T-cell (primary cell): ENCODE measurements at regions not wholly inside any gene's neighbourhood (a gene's known extent, or its start where the extent isn't known, plus 50 kb on each side); places are given as distances from the start of the nearest gene placed in this dataset.
"Not testable (repeated sequence)": the region's sequence is repeated elsewhere in the genome, so short reads cannot be mapped to it uniquely, and the experiment has no call there.

Experiments used
- ATAC-seq, 4 experiments: fragments of 200-7000 bp in 3 of 4; fragments of 150-1000 bp in 1 of 4; cut with Tn5 transposase; replicated peaks in 1 of 4; 1 replicate in 3 of 4; 2 replicates in 1 of 4; pipeline ENCODE4 v1.10.0; 2021; ENCODE audit warnings: moderate library complexity in 3 of 4, mild to moderate bottlenecking in 2 of 4, moderate number of reproducible peaks in 1 of 4
- CTCF ChIA-PET, 2 donors: fragments of 300-600 bp; sonication (Branson Sonifier 250); formaldehyde crosslinking; loops; one replicate each; lab custom pipeline; 2022; ENCODE audit warnings: antibody characterized with exemption in 2 of 2; lab: Charles Lee
- POLR2A ChIA-PET, 2 donors: fragments of 300-600 bp; sonication (Branson Sonifier 250); formaldehyde crosslinking; loops; one replicate each; lab custom pipeline; 2022; ENCODE audit warnings: antibody characterized with exemption in 2 of 2; lab: Charles Lee
- DNase-seq, 35 experiments: peaks; one replicate each; pipeline versions ENCODE4 v3.0.0 to v3.0.0-alpha.2; 2013 to 2023
- H3K27ac ChIP-seq: one replicate; pipeline ENCODE4 v1.5.1; 2013; ENCODE audit warnings: low read length
- H3K27me3 ChIP-seq, 2 experiments: replicated peaks in 1 of 2; 1 replicate in 1 of 2; 2 replicates in 1 of 2; pipeline versions ENCODE4 v1.6.1 to v1.7.0; 2013; ENCODE audit warnings: low read length in 1 of 2, mixed read lengths in 1 of 2; ENCODE audit not compliant: control insufficient read depth in 2 of 2, insufficient read depth in 2 of 2; ENCODE audit errors: extremely low read depth in 1 of 2
- H3K36me3 ChIP-seq, 2 donors: 1 replicate in 1 of 2; 2 replicates in 1 of 2; pipeline versions ENCODE4 v1.6.1 to v1.7.0; 2013; ENCODE audit warnings: low read length in 1 of 2; ENCODE audit not compliant: control insufficient read depth in 2 of 2, insufficient read depth in 1 of 2; ENCODE audit errors: extremely low read depth in 1 of 2
- H3K4me1 ChIP-seq, 2 experiments: 1 replicate in 1 of 2; 2 replicates in 1 of 2; pipeline versions ENCODE4 v1.6.1 to v1.7.0; 2013; ENCODE audit warnings: low read length in 2 of 2, mixed read lengths in 1 of 2; ENCODE audit not compliant: insufficient read depth in 2 of 2, control insufficient read depth in 1 of 2; ENCODE audit errors: extremely low read depth in 1 of 2
- H3K4me3 ChIP-seq, 2 donors: 1 replicate in 1 of 2; 2 replicates in 1 of 2; pipeline versions ENCODE4 v1.5.1 to v1.7.0; 2013; ENCODE audit warnings: mild to moderate bottlenecking in 2 of 2, low read length in 1 of 2, moderate library complexity in 1 of 2; ENCODE audit not compliant: control insufficient read depth in 1 of 2; ENCODE audit errors: extremely low read depth in 1 of 2
- H3K9me3 ChIP-seq: 2 replicates; pipeline ENCODE4 v1.7.0; 2013
- H3K27ac Mint-ChIP-seq, 2 donors: one replicate each; pipeline ENCODE4 v1.8.0; 2020 to 2021; ENCODE audit warnings: mild to moderate bottlenecking in 2 of 2, mixed read lengths in 2 of 2
- H3K27me3 Mint-ChIP-seq, 2 donors: one replicate each; pipeline ENCODE4 v1.8.0; 2021 to 2022; ENCODE audit warnings: mixed read lengths in 2 of 2
- H3K36me3 Mint-ChIP-seq: one replicate; pipeline ENCODE4 v1.8.0; 2021; ENCODE audit warnings: mixed read lengths
- H3K4me1 Mint-ChIP-seq, 3 donors: one replicate each; pipeline ENCODE4 v1.8.0; 2020 to 2022; ENCODE audit warnings: mixed read lengths in 3 of 3, mild to moderate bottlenecking in 1 of 3
- H3K4me3 Mint-ChIP-seq, 3 donors: one replicate each; pipeline ENCODE4 v1.8.0; 2020 to 2022; ENCODE audit warnings: mild to moderate bottlenecking in 3 of 3, mixed read lengths in 3 of 3, moderate library complexity in 3 of 3
- H3K9me3 Mint-ChIP-seq, 3 donors: one replicate each; pipeline ENCODE4 v1.8.0; 2020 to 2022; ENCODE audit warnings: mixed read lengths in 3 of 3
- WGBS: methylation state at CpG from one replicate; pipeline ENCODE4 v1.1.5; 2013; ENCODE audit warnings: missing lambda C conversion rate; ENCODE audit not compliant: insufficient coverage; 5-methylcytosine and 5-hydroxymethylcytosine counted together

DNA sequence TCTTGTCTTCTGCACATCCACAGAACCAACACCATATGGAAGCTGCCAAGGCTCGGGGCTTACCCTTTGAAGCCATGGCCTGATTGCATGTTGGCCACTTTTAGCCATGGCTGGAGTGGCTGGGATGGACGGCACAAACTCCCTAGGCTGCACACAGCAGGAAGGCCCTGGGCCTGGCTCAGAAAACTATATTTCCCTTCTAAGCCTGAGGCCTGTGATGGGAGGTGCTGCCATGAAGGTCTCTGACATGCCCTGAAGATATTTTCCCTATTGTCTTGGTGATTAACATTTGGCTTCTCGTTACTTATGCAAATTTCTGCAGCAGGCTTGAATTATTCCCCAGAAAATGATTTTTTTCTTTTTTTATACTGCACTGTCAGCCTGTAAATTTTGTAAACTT is 387.0 kb upstream of the KCND2 start:
- WGBS = 75% methylated on average over 2 of the region's 3 CpGs
- no peaks in the 10 kb centered on the region for H3K4me1 ChIP-seq

DNA sequence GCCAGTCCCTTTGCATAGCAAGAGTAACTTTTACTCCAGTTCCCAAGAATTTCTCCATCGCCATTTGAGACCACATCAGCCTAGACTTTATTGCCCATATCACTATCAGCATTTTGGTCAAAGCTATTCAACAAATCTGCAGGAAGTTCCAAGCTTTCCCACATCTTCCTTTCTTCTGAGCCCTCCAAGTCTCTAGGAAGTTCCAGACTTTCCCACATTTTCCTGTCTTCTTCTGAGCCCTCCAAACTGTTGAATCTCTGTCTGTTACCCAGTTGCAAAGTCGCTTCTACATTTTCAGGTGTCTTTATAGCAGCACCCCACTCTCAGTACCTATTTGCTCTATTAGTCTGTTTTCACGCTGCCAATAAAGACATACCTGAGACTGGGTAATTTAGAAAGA is 386.4 kb upstream of the KCND2 start:
- DNase-seq, H3K36me3 Mint-ChIP-seq, H3K36me3 ChIP-seq, H3K4me1 ChIP-seq, H3K9me3 ChIP-seq, H3K27me3 Mint-ChIP-seq, H3K27ac Mint-ChIP-seq, H3K27ac ChIP-seq, H3K4me3 Mint-ChIP-seq, CTCF ChIA-PET, H3K4me1 Mint-ChIP-seq, H3K4me3 ChIP-seq, ATAC-seq, POLR2A ChIA-PET, H3K27me3 ChIP-seq: not testable (repeated sequence)
- H3K9me3 Mint-ChIP-seq = peaks cover 21 to 39% (median 28%) of the 10 kb centered on the region in 3 donors
- 59% methylated on average over 1 of the region's 3 CpGs for WGBS

More for the DNA sequence above, 387.0 kb upstream of the KCND2 start:
- H3K36me3 Mint-ChIP-seq = no peaks in the 10 kb centered on the region
- no peaks in the 10 kb centered on the region for H3K4me1 Mint-ChIP-seq
- H3K27me3 Mint-ChIP-seq = no peaks in the 10 kb centered on the region
- no peak overlapping the region for H3K4me3 Mint-ChIP-seq
- DNase-seq = no peak
- ChIA-PET POLR2A (interaction anchor here in 1 of 2 donors (0.6 kb wide), 1 partner anchor 91 kb away, joined by 4 read pairs; no protein-coding TSS in a partner anchor), CTCF (no interaction called here)
- H3K9me3 ChIP-seq = no peaks in the 10 kb centered on the region
- no peak overlapping the region for H3K27ac ChIP-seq
- H3K27ac Mint-ChIP-seq = no peak overlapping the region
- peaks cover 21 to 40% (median 26%) of the 10 kb centered on the region in 3 donors for H3K9me3 Mint-ChIP-seq
- no peak for ATAC-seq
- H3K27me3 ChIP-seq = no peaks in the 10 kb centered on the region
- no peak overlapping the region for H3K4me3 ChIP-seq
- no peaks in the 10 kb centered on the region for H3K36me3 ChIP-seq

GRCh38 chr7:119888251-119888650 is 384.7 kb upstream of the KCND2 start:
- ATAC-seq (no peak), DNase-seq (no peak)
- Histone ChIP-seq H3K4me1 (no peaks in the 10 kb centered on the region), H3K36me3 (no peaks in the 10 kb centered on the region), H3K27me3 (no peaks in the 10 kb centered on the region), H3K27ac (no peak overlapping the region), H3K9me3 (no peaks in the 10 kb centered on the region), H3K4me3 (no peak overlapping the region)
- Mint-ChIP-seq H3K4me1 (no peaks in the 10 kb centered on the region), H3K9me3 (peaks cover 20 to 42% (median 29%) of the 10 kb centered on the region in 3 donors), H3K36me3 (no peaks in the 10 kb centered on the region), H3K27ac (no peak overlapping the region), H3K27me3 (no peaks in the 10 kb centered on the region), H3K4me3 (no peak overlapping the region)
- 80% methylated on average over 1 of the region's 1 CpG for WGBS
- ChIA-PET CTCF (interaction anchor here in 1 of 2 donors (0.5 kb wide), 1 partner anchor 1549 kb away, joined by 5 read pairs; no protein-coding TSS in a partner anchor), POLR2A (no interaction called here)

DNA sequence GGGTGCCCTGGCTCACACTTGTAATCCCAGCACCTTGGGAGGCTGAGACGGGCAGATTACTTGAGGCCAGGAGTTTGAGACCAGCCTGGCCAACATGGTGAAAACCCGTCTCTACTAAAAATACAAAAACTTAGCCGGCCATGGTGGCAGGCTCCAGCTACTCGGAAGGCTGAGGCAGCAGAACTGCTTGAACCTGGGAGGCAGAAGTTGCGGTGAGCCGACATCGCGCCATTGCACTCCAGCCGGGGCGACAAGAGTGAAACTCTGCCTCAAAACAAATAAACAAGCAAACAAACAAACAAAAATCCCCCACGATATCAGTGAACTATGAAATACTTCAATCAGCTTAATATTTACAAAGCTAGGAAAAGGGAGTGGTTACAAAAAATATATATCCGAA is 382.3 kb upstream of the KCND2 start:
- Histone ChIP-seq H3K27me3 (no peaks in the 10 kb centered on the region), H3K27ac (no peak overlapping the region), H3K36me3 (no peaks in the 10 kb centered on the region), H3K9me3 (no peaks in the 10 kb centered on the region), H3K4me3 (no peak overlapping the region), H3K4me1 (no peaks in the 10 kb centered on the region)
- CTCF ChIA-PET = no interaction called here
- no peak overlapping the region for H3K27ac Mint-ChIP-seq
- DNase-seq (no peak), ATAC-seq (no peak)
- H3K27me3 Mint-ChIP-seq = no peaks in the 10 kb centered on the region
- no peaks in the 10 kb centered on the region for H3K36me3 Mint-ChIP-seq
- WGBS = 83% methylated on average over 4 of the region's 12 CpGs
- H3K9me3 Mint-ChIP-seq = peaks cover 5 to 35% (median 24%) of the 10 kb centered on the region in 3 donors
- no peaks in the 10 kb centered on the region for H3K4me1 Mint-ChIP-seq
- H3K4me3 Mint-ChIP-seq = no peak overlapping the region
- POLR2A ChIA-PET = no interaction called here

- POLR2A ChIA-PET = no interaction called here
- Histone ChIP-seq H3K4me3 (no peak overlapping the region), H3K4me1 (no peaks in the 10 kb centered on the region), H3K27ac (no peak overlapping the region), H3K9me3 (no peaks in the 10 kb centered on the region), H3K36me3 (no peaks in the 10 kb centered on the region), H3K27me3 (no peaks in the 10 kb centered on the region)
- DNase-seq (no peak), ATAC-seq (no peak)
- peaks cover 3 to 45% (median 16%) of the 10 kb centered on the region in 3 donors for H3K9me3 Mint-ChIP-seq
- H3K27me3 Mint-ChIP-seq = no peaks in the 10 kb centered on the region
- CTCF ChIA-PET = no interaction called here
- no peaks in the 10 kb centered on the region for H3K4me1 Mint-ChIP-seq
- H3K36me3 Mint-ChIP-seq = no peaks in the 10 kb centered on the region
- no peak overlapping the region for H3K27ac Mint-ChIP-seq
- H3K4me3 Mint-ChIP-seq = no peak overlapping the region
- WGBS = no CpG with 5 or more reads among the region's 1 CpG
These were observed 377.7 kb upstream of the KCND2 start for GRCh38 chr7:119895320-119895719.

DNA sequence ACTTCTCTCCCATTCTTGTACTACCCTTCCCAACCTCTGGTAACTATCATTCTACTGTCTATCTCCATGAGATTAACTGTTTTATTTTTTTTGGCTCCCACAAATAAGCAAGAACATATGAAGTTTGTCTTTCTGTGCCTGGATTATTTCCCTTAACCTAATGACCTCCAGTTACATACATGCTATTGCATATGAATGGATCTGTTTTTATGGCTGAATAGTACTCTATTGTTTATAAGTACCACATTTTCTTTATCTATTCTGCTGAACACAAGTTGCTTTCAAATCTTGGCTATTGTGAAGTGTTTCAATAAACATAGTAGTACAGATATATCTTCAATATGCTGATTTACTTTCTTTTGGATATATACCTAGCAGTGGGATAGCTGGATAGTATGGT is 376.6 kb upstream of the KCND2 start:
- H3K27me3 ChIP-seq = no peaks in the 10 kb centered on the region
- Mint-ChIP-seq H3K27ac (no peak overlapping the region), H3K4me3 (no peak overlapping the region), H3K9me3 (peaks cover 3 to 39% (median 14%) of the 10 kb centered on the region in 3 donors), H3K27me3 (no peaks in the 10 kb centered on the region), H3K36me3 (no peaks in the 10 kb centered on the region), H3K4me1 (no peaks in the 10 kb centered on the region)
- POLR2A ChIA-PET = no interaction called here
- H3K4me3 ChIP-seq = no peak overlapping the region
- H3K9me3 ChIP-seq = no peaks in the 10 kb centered on the region
- DNase-seq = no peak
- ATAC-seq = no peak
- no peak overlapping the region for H3K27ac ChIP-seq
- H3K36me3 ChIP-seq = no peaks in the 10 kb centered on the region
- H3K4me1 ChIP-seq = no peaks in the 10 kb centered on the region
- CTCF ChIA-PET = interaction anchor here in 1 of 2 donors (0.5 kb wide), 1 partner anchor 243 kb away, joined by 3 read pairs; no protein-coding TSS in a partner anchor
